Activated CD8-positive, alpha-beta T cell treated with anti-CD3 and anti-CD28 coated beads for 36 hours (primary cell): ENCODE measurements at regions not wholly inside any gene's neighbourhood (a gene's known extent, or its start where the extent isn't known, plus 50 kb on each side); places are given as distances from the start of the nearest gene placed in this dataset.

Experiments used
- ATAC-seq: fragments of 200-7000 bp; cut with Tn5 transposase; one replicate; pipeline ENCODE4 v1.10.0; 2021; ENCODE audit warnings: mild to moderate bottlenecking, moderate library complexity
- CTCF ChIA-PET: fragments of 350-600 bp; sonication (Branson Sonifier 250); formaldehyde crosslinking; loops from one replicate; lab custom pipeline; 2021; ENCODE audit warnings: antibody characterized with exemption; lab: Charles Lee
- POLR2A ChIA-PET: fragments of 350-600 bp; sonication (Branson Sonifier 250); formaldehyde crosslinking; loops from one replicate; lab custom pipeline; 2021; ENCODE audit warnings: antibody characterized with exemption; lab: Charles Lee
- DNase-seq: peaks from one replicate; pipeline ENCODE4 v3.0.0-alpha.2; 2020
- H3K27ac Mint-ChIP-seq: one replicate; pipeline ENCODE4 v1.8.0; 2021; ENCODE audit warnings: mild to moderate bottlenecking, mixed read lengths
- H3K27me3 Mint-ChIP-seq: one replicate; pipeline ENCODE4 v1.8.0; 2021; ENCODE audit warnings: mixed read lengths
- H3K36me3 Mint-ChIP-seq: one replicate; pipeline ENCODE4 v1.8.0; 2021; ENCODE audit warnings: low read depth, mixed read lengths
- H3K4me1 Mint-ChIP-seq: one replicate; pipeline ENCODE4 v1.8.0; 2021; ENCODE audit warnings: low read depth, mixed read lengths
- H3K4me3 Mint-ChIP-seq: one replicate; pipeline ENCODE4 v1.8.0; 2021; ENCODE audit warnings: mild to moderate bottlenecking, moderate library complexity, mixed read lengths
- H3K9me3 Mint-ChIP-seq: one replicate; pipeline ENCODE4 v1.8.0; 2021; ENCODE audit warnings: mixed read lengths
- intact Hi-C: fragments of 100-400 bp; cut with micrococcal nuclease; formaldehyde crosslinking; loops from one replicate; pipeline ENCODE4 v1.10.0; 2022
- TF ChIP-seq, protein P1 (sequence below): fragments of 200-600 bp; IDR thresholded peaks from one replicate; pipeline ENCODE4 v1.8.0; 2022; ENCODE audit warnings: antibody characterized with exemption, mild to moderate bottlenecking

DNA sequence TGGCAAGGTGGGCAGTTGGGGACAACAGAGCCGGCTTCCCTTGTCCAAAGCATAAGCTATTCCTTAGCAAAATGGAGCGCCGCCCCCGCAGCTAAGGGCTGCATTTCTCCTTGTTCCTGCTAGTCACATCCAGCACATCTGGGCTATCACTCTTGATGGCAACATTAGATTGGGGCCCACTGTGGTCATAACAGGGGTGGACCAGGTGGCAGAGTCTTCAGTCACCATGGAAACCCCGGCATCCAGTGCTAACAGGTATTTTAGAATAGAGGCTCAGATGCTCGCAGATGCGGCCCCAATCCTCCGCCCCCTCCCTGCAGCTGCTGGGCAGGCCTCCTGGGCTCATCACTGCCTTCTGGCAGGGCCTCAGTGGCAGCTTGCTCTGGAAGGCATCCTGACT, 125.9 kb downstream of the GPCPD1 start:
- POLR2A ChIA-PET: no interaction called here
- no peak for DNase-seq

DNA sequence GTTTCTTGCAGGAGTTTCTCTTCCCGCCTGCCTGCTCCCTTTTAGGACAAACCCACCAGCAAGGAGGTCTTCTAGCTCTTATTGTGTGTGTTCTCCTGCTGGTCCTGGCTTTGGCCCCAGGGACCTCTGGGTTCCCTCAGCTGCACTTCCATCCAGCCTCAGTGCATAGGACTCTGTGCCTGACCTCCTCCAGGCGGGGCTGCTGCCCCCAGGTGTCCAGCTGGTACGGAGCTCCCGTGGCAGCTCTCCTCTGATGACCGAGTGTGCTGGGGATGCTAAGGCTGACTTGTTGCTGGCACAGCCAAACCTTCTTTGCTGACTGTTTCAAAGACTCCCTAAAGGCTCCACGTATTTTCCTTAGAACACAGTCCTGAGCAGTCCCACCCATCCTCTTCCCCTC, 126.5 kb downstream of the GPCPD1 start:
- H3K36me3 Mint-ChIP-seq: no peaks in the 10 kb centered on the region
- peaks cover 21% of the 10 kb centered on the region for H3K4me1 Mint-ChIP-seq
- peaks cover 5% of the 10 kb centered on the region for H3K27me3 Mint-ChIP-seq
- CTCF ChIA-PET: no interaction called here
- H3K9me3 Mint-ChIP-seq: no peaks in the 10 kb centered on the region
- POLR2A ChIA-PET: no interaction called here
- intact Hi-C loops: no loop called here
- ATAC-seq (no peak), DNase-seq (no peak)
- no peak overlapping the region for H3K4me3 Mint-ChIP-seq
- H3K27ac Mint-ChIP-seq: no peak overlapping the region
- TF ChIP-seq, protein P1, sequence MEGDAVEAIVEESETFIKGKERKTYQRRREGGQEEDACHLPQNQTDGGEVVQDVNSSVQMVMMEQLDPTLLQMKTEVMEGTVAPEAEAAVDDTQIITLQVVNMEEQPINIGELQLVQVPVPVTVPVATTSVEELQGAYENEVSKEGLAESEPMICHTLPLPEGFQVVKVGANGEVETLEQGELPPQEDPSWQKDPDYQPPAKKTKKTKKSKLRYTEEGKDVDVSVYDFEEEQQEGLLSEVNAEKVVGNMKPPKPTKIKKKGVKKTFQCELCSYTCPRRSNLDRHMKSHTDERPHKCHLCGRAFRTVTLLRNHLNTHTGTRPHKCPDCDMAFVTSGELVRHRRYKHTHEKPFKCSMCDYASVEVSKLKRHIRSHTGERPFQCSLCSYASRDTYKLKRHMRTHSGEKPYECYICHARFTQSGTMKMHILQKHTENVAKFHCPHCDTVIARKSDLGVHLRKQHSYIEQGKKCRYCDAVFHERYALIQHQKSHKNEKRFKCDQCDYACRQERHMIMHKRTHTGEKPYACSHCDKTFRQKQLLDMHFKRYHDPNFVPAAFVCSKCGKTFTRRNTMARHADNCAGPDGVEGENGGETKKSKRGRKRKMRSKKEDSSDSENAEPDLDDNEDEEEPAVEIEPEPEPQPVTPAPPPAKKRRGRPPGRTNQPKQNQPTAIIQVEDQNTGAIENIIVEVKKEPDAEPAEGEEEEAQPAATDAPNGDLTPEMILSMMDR: no peak

More for the DNA sequence above, 125.9 kb downstream of the GPCPD1 start:
- Mint-ChIP-seq H3K9me3 (no peaks in the 10 kb centered on the region), H3K4me3 (no peak overlapping the region), H3K27ac (no peak overlapping the region), H3K36me3 (no peaks in the 10 kb centered on the region), H3K27me3 (peaks cover 5% of the 10 kb centered on the region), H3K4me1 (peaks cover 21% of the 10 kb centered on the region)
- TF ChIP-seq, protein P1: no peak
- CTCF ChIA-PET: no interaction called here
- no peak for ATAC-seq
- intact Hi-C loops: no loop called here

DNA sequence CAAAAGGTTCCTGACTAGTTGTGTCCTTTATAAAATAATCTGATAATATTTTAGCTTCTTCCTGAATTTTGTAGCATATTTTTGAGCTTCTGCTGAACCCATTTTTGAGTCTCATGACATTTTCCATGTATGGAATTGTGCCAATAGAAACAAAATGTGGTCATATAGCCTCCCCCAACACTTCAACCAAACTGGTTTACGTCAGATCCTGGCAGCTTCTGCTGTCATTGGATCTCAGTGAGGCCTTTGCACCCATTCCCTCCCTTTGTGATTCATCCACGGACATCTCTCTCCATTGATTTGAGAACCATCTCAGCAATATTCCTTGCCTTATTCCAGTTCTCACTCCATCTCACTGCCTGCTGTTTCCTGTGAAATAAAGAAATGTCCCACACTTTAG, 128.0 kb downstream of the GPCPD1 start:
- intact Hi-C loops: no loop called here

DNA sequence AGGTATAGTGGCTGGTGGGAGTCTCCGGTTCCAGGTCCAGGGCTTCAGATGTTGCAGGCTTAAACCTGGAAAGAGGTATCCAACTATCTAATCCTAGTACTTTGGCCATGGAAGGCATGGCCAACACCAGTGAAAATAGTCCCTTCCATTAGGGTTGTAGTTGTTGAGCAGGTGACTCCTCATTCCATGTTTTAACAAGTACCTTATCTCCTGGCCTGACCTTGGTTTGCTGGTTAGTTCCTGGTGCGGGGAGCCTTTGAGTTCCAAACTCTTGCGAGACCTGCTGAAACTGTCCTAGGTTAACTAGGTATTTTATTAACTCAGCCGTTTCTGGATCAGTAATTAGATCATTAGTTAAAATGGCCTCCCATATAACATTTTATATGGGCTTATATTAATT, 128.9 kb downstream of the GPCPD1 start:
- peaks cover 18% of the 10 kb centered on the region for H3K4me1 Mint-ChIP-seq
- intact Hi-C loops: no loop called here
- ATAC-seq (no peak), DNase-seq (no peak)
- POLR2A ChIA-PET: no interaction called here
- H3K27me3 Mint-ChIP-seq: peaks cover 2% of the 10 kb centered on the region
- no peaks in the 10 kb centered on the region for H3K36me3 Mint-ChIP-seq
- H3K9me3 Mint-ChIP-seq: no peaks in the 10 kb centered on the region
- H3K4me3 Mint-ChIP-seq: no peak overlapping the region
- TF ChIP-seq, protein P1: no peak
- CTCF ChIA-PET: no interaction called here
- H3K27ac Mint-ChIP-seq: no peak overlapping the region

More for the DNA sequence above, 128.0 kb downstream of the GPCPD1 start:
- ChIA-PET CTCF (no interaction called here), POLR2A (no interaction called here)
- Mint-ChIP-seq H3K27me3 (peaks cover 2% of the 10 kb centered on the region), H3K4me1 (peaks cover 21% of the 10 kb centered on the region), H3K27ac (no peak overlapping the region), H3K4me3 (no peak overlapping the region), H3K36me3 (no peaks in the 10 kb centered on the region), H3K9me3 (no peaks in the 10 kb centered on the region)
- ATAC-seq (no peak), DNase-seq (no peak)
- TF ChIP-seq, protein P1: no peak

GRCh38 chr20:5480824-5481600, 129.8 kb downstream of the GPCPD1 start:
- ATAC-seq: no peak
- no peak overlapping the region for H3K4me3 Mint-ChIP-seq
- intact Hi-C loops: no loop called here

More at GRCh38 chr20:5480824-5481600, 129.8 kb downstream of the GPCPD1 start:
- no peak for DNase-seq
- no peaks in the 10 kb centered on the region for H3K9me3 Mint-ChIP-seq
- H3K27me3 Mint-ChIP-seq: no peaks in the 10 kb centered on the region
- H3K27ac Mint-ChIP-seq: no peak overlapping the region
- H3K36me3 Mint-ChIP-seq: no peaks in the 10 kb centered on the region
- H3K4me1 Mint-ChIP-seq: peaks cover 10% of the 10 kb centered on the region
- ChIA-PET POLR2A (no interaction called here), CTCF (no interaction called here)
- TF ChIP-seq, protein P1: no peak
